Cardiac fibroblast (primary cell): ENCODE measurements at regions not wholly inside any gene's neighbourhood (a gene's known extent, or its start where the extent isn't known, plus 50 kb on each side); places are given as distances from the start of the nearest gene placed in this dataset.

ENCODE experiments used
- DNase-seq, 2 donors: peaks; one replicate each; pipeline versions ENCODE4 v3.0.0 to v3.0.0-alpha.2; 2010; ENCODE audit warnings: low read depth in 2 of 2
- H3K4me3 ChIP-seq, 2 donors: replicated peaks in 1 of 2; 1 replicate in 1 of 2; 2 replicates in 1 of 2; pipeline ENCODE4 v1.5.1; 2011; ENCODE audit warnings: low read depth in 2 of 2, low read length in 2 of 2, mild to moderate bottlenecking in 2 of 2, moderate library complexity in 1 of 2
- TF ChIP-seq, protein P1 (sequence below): IDR thresholded peaks from one replicate; pipeline ENCODE4 v1.5.1; 2011; ENCODE audit warnings: low read depth, mild to moderate bottlenecking, low read length, inconsistent platforms

DNA sequence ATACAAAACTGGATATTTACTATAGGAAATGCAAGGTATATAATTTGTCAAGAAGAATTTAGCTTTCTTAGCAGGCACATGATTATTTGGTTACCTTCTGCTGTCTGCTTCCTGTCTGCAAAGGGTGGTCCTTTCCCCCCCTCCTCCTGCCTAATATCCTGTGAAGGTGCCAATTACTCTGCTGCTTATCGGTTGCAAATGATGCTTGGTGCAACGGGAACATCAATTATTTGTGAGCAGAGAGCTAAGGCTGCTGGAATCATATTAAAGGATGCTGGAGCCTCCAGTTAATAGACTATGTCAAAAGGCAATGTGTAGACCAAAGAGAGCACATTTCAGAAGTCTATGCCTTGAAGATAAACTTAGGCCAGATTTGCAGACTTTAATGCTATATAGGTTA is 443.7 kb upstream of the ONECUT1 start:
- no peak for DNase-seq
- TF ChIP-seq, protein P1, sequence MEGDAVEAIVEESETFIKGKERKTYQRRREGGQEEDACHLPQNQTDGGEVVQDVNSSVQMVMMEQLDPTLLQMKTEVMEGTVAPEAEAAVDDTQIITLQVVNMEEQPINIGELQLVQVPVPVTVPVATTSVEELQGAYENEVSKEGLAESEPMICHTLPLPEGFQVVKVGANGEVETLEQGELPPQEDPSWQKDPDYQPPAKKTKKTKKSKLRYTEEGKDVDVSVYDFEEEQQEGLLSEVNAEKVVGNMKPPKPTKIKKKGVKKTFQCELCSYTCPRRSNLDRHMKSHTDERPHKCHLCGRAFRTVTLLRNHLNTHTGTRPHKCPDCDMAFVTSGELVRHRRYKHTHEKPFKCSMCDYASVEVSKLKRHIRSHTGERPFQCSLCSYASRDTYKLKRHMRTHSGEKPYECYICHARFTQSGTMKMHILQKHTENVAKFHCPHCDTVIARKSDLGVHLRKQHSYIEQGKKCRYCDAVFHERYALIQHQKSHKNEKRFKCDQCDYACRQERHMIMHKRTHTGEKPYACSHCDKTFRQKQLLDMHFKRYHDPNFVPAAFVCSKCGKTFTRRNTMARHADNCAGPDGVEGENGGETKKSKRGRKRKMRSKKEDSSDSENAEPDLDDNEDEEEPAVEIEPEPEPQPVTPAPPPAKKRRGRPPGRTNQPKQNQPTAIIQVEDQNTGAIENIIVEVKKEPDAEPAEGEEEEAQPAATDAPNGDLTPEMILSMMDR = no peak
- no peak overlapping the region for H3K4me3 ChIP-seq

DNA sequence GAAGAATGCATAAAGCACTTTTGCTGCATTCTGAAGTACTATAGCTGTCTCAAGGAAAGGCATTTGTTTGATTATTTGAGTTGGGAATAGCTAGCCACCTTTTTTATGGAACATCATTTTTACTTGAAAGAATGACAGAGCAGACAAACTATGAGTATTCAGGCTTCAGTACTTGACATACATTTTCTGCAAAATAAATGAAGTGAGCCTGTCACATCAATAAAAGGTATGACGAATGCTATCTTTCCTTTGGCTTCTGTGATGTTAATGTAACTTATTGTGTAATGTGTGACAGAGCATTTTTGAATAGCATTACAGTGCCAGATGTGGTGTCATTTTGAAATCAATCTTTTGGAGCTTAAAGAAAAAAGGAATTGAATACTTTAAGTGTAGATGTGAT is 440.3 kb upstream of the ONECUT1 start:
- TF ChIP-seq, protein P1 = no peak
- no peak overlapping the region for H3K4me3 ChIP-seq
- no peak for DNase-seq

DNA sequence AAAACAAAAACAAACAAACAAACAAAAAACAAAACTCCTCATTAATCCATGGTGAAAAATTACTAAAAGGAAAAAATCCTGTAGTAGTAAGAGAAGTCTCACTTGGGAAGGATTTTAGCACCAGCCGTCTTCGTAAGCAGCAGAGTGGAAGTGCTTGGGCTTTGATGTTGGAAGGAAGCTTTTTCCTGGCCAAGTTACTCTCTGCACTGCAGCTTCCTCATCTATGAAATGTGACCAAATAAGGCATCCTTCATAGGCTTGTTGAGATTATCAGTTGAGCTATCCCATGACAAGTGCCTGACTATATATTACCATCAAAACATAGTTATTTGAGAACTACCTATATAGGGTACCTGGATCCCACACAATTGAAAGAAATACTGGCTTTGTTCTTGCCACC is 436.4 kb upstream of the ONECUT1 start:
- TF ChIP-seq, protein P1 = no peak
- no peak for DNase-seq
- H3K4me3 ChIP-seq = no peak overlapping the region

DNA sequence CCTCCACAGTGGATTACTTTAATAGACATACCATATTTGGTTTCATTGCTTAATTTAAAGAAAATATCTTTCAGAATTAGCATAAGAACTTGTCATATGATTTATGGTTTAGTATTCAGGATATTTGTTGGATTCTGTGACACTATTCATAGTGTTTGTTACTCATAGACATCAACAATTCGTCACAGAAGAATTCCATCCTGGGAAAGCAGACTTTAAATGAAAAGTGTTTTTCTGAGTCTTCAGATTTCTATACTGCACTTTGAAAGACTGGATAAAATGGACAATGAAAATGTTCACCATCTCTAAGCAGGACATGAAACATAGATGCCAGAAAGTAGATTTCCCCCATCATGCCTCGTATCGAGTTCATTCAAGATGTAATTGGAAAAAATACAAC is 435.6 kb upstream of the ONECUT1 start:
- no peak for DNase-seq
- H3K4me3 ChIP-seq = no peak overlapping the region
- TF ChIP-seq, protein P1 = no peak

DNA sequence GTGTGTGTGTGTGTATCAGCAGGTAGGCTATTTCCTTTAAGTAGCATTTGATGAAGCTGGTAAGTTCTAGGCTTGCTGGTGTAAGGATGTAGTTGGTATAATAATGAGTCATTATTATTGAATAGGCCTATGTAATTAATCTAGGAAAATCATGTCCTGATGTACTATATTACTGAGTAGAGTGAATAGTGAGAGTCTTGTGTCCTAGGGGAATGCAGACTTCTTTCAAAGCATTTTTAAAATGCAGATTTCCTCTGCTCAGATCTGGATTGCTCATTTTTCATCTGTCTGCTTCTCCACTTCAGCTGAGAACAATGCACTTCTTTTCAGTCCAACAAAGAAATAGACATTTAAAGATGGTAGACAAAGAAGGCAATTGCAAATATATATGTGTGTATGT is 434.2 kb upstream of the ONECUT1 start:
- TF ChIP-seq, protein P1 = no peak
- no peak for DNase-seq

DNA sequence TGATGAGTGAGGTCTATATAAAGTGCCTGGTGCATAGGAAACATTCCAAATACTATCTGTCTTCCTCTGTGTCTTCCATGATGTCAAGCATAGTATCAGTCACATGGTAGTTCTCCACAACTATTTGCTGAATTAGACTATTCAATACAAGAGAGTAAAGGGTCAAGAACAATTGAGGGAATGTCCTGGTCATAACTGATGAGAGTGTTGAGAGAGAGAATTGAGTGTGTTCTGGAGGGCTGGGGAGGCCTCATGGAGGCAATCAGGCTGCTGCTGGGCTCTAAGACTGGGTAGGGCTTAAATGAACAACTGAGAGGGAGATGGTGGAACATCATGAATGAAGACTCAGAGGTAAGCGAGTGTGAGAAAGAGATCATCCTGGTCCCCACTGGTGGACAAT is 433.7 kb upstream of the ONECUT1 start:
- DNase-seq = no peak
- TF ChIP-seq, protein P1 = no peak
- no peak overlapping the region for H3K4me3 ChIP-seq

More for the DNA sequence above, 434.2 kb upstream of the ONECUT1 start:
- H3K4me3 ChIP-seq = no peak overlapping the region
